GM10266 (cell line): ENCODE measurements at regions not wholly inside any gene's neighbourhood (a gene's known extent, or its start where the extent isn't known, plus 50 kb on each side); places are given as distances from the start of the nearest gene placed in this dataset.

Experiments used
- DNase-seq: peaks from one replicate; pipeline ENCODE4 v3.0.0; 2012; ENCODE audit errors: extremely low spot score
- TF ChIP-seq, protein P1 (sequence below): IDR thresholded peaks from 2 replicates; pipeline ENCODE4 v1.5.1; 2012; ENCODE audit warnings: mild to moderate bottlenecking, low read depth; ENCODE audit not compliant: control insufficient read depth, insufficient read depth; ENCODE audit errors: missing control alignments

DNA sequence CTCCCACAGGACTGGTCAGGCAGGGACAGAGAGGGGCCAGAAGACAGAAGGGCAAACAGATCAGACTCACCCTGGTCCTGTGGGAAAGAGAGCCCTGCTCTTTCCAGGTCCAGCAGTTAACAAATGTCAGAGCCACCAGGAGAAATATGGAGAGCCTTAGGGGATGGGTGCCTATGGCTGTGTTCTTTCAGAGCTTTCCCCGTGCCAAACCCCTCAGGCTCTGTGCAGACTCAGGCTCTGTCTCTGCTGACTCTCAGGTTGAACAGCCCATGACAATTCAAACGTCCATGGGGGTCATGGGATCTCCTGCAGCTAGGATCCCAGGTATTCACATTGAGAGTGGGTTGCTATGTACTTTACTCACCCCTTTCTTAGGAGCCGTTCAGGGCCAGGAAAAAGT lies 120.8 kb upstream of the ERBB4 start:
- DNase-seq, result no peak
- TF ChIP-seq, protein P1, sequence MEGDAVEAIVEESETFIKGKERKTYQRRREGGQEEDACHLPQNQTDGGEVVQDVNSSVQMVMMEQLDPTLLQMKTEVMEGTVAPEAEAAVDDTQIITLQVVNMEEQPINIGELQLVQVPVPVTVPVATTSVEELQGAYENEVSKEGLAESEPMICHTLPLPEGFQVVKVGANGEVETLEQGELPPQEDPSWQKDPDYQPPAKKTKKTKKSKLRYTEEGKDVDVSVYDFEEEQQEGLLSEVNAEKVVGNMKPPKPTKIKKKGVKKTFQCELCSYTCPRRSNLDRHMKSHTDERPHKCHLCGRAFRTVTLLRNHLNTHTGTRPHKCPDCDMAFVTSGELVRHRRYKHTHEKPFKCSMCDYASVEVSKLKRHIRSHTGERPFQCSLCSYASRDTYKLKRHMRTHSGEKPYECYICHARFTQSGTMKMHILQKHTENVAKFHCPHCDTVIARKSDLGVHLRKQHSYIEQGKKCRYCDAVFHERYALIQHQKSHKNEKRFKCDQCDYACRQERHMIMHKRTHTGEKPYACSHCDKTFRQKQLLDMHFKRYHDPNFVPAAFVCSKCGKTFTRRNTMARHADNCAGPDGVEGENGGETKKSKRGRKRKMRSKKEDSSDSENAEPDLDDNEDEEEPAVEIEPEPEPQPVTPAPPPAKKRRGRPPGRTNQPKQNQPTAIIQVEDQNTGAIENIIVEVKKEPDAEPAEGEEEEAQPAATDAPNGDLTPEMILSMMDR, result no peak

DNA sequence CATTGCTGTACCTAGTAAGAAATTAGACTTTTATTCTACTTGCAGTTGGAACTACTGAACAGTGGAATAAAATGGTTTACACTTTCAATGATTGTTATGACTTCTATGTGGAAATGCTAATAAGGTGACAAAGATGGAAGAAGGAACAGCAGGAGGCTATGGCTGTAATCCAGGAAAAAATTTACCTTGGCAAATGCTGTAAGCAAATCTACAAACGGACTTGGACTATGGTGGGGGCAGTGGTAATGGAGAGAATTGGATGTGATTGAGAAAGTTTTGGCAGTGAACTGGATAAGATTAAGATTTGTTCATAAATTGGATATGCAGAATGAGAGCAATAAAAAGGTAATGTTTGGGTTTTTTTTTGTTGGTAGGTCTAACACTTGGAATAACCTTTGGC lies 111.0 kb upstream of the ERBB4 start:
- TF ChIP-seq, protein P1, result no peak
- DNase-seq, result no peak

DNA sequence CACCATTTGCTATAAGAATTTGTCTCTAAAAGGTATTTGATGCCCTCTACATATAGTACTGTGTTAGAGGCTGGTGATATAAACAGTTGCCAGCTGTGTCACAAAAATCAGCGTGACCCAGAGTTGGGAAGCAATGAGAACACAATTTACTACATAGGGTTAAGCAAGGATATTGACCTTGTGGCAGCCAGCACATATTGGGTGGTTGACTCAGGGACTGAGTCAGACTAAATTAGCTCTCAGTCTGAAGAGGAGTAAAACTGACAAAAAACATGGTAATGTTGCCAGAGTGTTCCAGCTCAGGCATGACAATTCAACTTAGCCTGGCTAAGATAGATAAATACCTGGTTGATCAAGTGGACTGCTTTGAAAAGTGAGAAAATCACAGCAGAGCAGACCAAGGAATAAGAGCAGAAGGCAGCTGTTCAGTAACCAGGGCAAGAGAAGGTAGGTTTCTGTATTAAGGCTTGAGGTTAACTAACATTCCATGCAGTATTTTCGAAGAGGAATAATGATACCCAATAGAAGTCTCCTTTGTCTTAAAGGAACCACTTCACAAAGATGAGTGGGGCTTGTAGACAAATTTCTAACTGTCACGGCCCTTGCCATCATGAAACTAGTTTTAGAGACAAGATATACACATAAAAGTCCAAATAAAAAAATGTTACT lies 108.2 kb upstream of the ERBB4 start:
- DNase-seq, result no peak
- TF ChIP-seq, protein P1, result no peak

DNA sequence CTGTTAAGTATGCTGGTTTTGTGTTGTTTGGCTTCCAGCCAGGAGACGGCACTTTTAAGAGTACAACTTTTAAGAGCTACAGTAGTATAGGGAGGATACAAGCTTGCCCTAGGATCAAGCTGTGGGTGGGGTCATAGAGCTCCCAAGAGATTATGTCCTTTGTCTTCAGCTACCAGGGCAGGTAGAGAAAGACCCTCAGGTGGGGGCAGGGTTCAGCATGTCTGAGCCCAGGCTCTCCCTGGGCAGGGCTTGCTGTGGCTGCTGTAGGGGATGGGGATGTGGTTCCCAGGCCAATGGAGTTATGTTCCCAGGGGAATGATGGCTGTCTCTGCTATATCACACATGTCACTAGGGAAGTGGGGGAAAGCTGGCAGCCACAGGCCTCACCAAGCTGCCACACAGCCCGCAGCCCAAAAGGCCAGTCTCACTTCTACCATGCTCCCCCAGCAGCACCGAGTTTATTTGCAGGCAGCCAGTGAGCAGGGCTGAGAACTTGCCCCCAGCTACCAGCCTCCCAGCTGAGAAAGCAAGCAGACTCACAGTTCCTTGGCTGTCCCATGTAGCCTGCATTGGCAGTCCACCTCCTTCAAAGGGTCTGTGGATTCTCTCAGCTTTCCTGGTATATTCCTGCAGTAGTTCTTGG lies 105.7 kb upstream of the ERBB4 start:
- TF ChIP-seq, protein P1, result no peak
- DNase-seq, result no peak

DNA sequence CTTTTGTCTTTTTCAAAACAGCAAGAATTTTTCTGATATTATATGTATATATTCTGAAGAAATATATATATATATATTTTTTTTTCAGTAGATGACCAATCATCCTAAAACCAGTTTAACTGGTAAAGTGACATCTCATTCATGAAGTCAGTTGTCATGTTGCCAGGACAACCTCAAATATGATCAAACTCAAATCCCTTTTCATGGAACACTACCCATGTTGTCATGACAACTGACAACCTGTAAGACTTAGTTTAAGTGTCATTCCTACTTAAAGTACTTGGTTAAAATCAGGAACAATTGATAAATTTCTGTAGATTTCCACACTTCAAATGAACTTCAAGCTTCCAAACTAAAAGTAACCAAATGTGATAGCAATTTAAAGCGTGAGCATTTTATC lies 101.8 kb upstream of the ERBB4 start:
- TF ChIP-seq, protein P1, result no peak
- DNase-seq, result no peak

DNA sequence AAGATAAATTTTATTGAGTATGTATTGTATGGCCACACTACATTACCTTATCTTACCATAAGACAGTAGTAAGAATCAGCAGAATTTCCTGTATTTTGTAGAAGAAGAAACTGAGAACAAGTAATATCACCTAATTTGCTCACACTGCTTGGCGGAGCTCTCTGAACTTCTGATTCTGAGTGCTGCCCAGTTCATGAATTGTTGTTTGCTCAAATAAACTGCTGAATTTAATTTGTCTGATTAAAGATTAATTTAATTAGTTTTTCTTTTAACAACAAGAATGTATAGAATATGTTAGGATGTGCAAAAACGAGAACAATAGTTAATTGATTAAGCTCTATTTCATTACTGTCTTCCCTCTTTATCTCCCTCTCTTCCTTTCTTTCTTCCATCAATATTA lies 100.1 kb upstream of the ERBB4 start:
- DNase-seq, result no peak
- TF ChIP-seq, protein P1, result no peak

DNA sequence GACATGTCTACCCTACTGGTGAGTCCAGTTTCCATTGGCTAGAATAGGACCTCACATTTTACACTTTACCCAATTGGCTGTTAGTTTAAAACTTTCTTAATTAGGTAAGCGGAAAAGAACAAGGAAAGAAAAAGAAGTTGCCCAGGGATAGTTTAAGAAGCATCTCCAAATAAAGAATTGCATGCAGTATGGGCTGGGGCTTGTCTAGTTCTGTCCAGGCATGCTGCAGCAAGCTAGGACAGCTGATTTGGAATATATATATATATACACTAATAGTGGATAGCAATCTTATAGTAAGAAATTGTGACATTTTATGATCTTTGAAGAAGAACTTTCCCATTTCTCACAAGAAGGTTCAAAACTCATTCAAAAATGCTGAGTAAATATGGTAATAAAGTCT lies 90.0 kb upstream of the ERBB4 start:
- TF ChIP-seq, protein P1, result no peak
- no peak for DNase-seq
